T-helper 17 cell (primary cell): ENCODE measurements at regions not wholly inside any gene's neighbourhood (a gene's known extent, or its start where the extent isn't known, plus 50 kb on each side); places are given as distances from the start of the nearest gene placed in this dataset.

Source experiments
- ATAC-seq: fragments of 150-1000 bp; cut with Tn5 transposase; 2 replicates; pipeline ENCODE4 v1.10.0; 2021; ENCODE audit warnings: mild to moderate bottlenecking, moderate library complexity
- DNase-seq, 3 donors: peaks; one replicate each; pipeline versions ENCODE4 v3.0.0 to v3.0.0-alpha.2; 2020 to 2021
- H3K9me3 ChIP-seq: one replicate; pipeline ENCODE4 v1.7.0; 2013; ENCODE audit warnings: low read length, mild to moderate bottlenecking; ENCODE audit not compliant: control insufficient read depth, poor library complexity, severe bottlenecking
- H3K27ac Mint-ChIP-seq: one replicate; pipeline ENCODE4 v1.8.0; 2022; ENCODE audit warnings: mild to moderate bottlenecking, moderate library complexity, mixed read lengths
- H3K27me3 Mint-ChIP-seq: one replicate; pipeline ENCODE4 v1.8.0; 2022; ENCODE audit warnings: mixed read lengths
- H3K36me3 Mint-ChIP-seq: one replicate; pipeline ENCODE4 v1.8.0; 2022; ENCODE audit warnings: low read depth, mixed read lengths
- H3K4me1 Mint-ChIP-seq: one replicate; pipeline ENCODE4 v1.8.0; 2022; ENCODE audit warnings: mild to moderate bottlenecking, mixed read lengths
- H3K4me3 Mint-ChIP-seq: one replicate; pipeline ENCODE4 v1.8.0; 2022; ENCODE audit warnings: mild to moderate bottlenecking, moderate library complexity, mixed read lengths

- no peaks in the 10 kb centered on the region for H3K9me3 ChIP-seq
- no peak for DNase-seq
- Mint-ChIP-seq H3K4me3 (no peak overlapping the region), H3K27ac (no peak overlapping the region), H3K36me3 (no peaks in the 10 kb centered on the region), H3K4me1 (no peaks in the 10 kb centered on the region), H3K27me3 (no peaks in the 10 kb centered on the region)
- ATAC-seq: no peak
These were observed 83.2 kb upstream of the FAT1 start for GRCh38 chr4:186806679-186807421.

GRCh38 chr4:186807808-186808629 lies 84.4 kb upstream of the FAT1 start:
- no peaks in the 10 kb centered on the region for H3K4me1 Mint-ChIP-seq
- H3K9me3 ChIP-seq: no peaks in the 10 kb centered on the region
- H3K27me3 Mint-ChIP-seq: no peaks in the 10 kb centered on the region
- DNase-seq: no peak
- H3K36me3 Mint-ChIP-seq: no peaks in the 10 kb centered on the region
- no peak overlapping the region for H3K27ac Mint-ChIP-seq
- no peak overlapping the region for H3K4me3 Mint-ChIP-seq
- no peak for ATAC-seq

GRCh38 chr4:186808630-186809018 lies 85.0 kb upstream of the FAT1 start:
- H3K27me3 Mint-ChIP-seq: no peaks in the 10 kb centered on the region

GRCh38 chr4:186809070-186809469 lies 85.4 kb upstream of the FAT1 start:
- Mint-ChIP-seq H3K4me3 (no peak overlapping the region), H3K4me1 (no peaks in the 10 kb centered on the region), H3K27me3 (no peaks in the 10 kb centered on the region), H3K36me3 (no peaks in the 10 kb centered on the region), H3K27ac (no peak overlapping the region)
- ATAC-seq (no peak), DNase-seq (no peak)
- H3K9me3 ChIP-seq: no peaks in the 10 kb centered on the region

More at GRCh38 chr4:186808630-186809018, 85.0 kb upstream of the FAT1 start:
- Mint-ChIP-seq H3K36me3 (no peaks in the 10 kb centered on the region), H3K4me3 (no peak overlapping the region), H3K4me1 (no peaks in the 10 kb centered on the region), H3K27ac (no peak overlapping the region)
- DNase-seq (no peak), ATAC-seq (no peak)
- no peaks in the 10 kb centered on the region for H3K9me3 ChIP-seq

- Mint-ChIP-seq H3K4me3 (no peak overlapping the region), H3K4me1 (no peaks in the 10 kb centered on the region), H3K36me3 (no peaks in the 10 kb centered on the region), H3K27me3 (no peaks in the 10 kb centered on the region), H3K27ac (no peak overlapping the region)
- H3K9me3 ChIP-seq: no peaks in the 10 kb centered on the region
- DNase-seq: no peak
- ATAC-seq: no peak
These were observed 87.0 kb upstream of the FAT1 start for GRCh38 chr4:186810613-186811150.

- DNase-seq (no peak), ATAC-seq (no peak)
- Mint-ChIP-seq H3K27ac (no peak overlapping the region), H3K4me1 (no peaks in the 10 kb centered on the region), H3K27me3 (no peaks in the 10 kb centered on the region), H3K36me3 (no peaks in the 10 kb centered on the region), H3K4me3 (no peak overlapping the region)
- H3K9me3 ChIP-seq: no peaks in the 10 kb centered on the region
These were observed 88.9 kb upstream of the FAT1 start for GRCh38 chr4:186812592-186812991.

- Mint-ChIP-seq H3K4me3 (no peak overlapping the region), H3K27me3 (no peaks in the 10 kb centered on the region), H3K4me1 (no peaks in the 10 kb centered on the region), H3K27ac (no peak overlapping the region), H3K36me3 (no peaks in the 10 kb centered on the region)
- ATAC-seq (no peak), DNase-seq (no peak)
- H3K9me3 ChIP-seq: no peaks in the 10 kb centered on the region
These were observed 89.9 kb upstream of the FAT1 start for GRCh38 chr4:186813377-186814068.

- Mint-ChIP-seq H3K27ac (no peak overlapping the region), H3K27me3 (no peaks in the 10 kb centered on the region), H3K4me3 (no peak overlapping the region), H3K36me3 (no peaks in the 10 kb centered on the region), H3K4me1 (no peaks in the 10 kb centered on the region)
- H3K9me3 ChIP-seq: no peaks in the 10 kb centered on the region
- DNase-seq: no peak
- ATAC-seq: no peak
These were observed 90.9 kb upstream of the FAT1 start for GRCh38 chr4:186814535-186815070.

GRCh38 chr4:186819342-186820086 lies 95.9 kb upstream of the FAT1 start:
- no peak overlapping the region for H3K27ac Mint-ChIP-seq

GRCh38 chr4:186820391-186820891 lies 96.8 kb upstream of the FAT1 start:
- no peaks in the 10 kb centered on the region for H3K9me3 ChIP-seq
- no peak for DNase-seq
- no peaks in the 10 kb centered on the region for H3K4me1 Mint-ChIP-seq
- no peaks in the 10 kb centered on the region for H3K36me3 Mint-ChIP-seq
- no peak overlapping the region for H3K27ac Mint-ChIP-seq
- no peak overlapping the region for H3K4me3 Mint-ChIP-seq
- H3K27me3 Mint-ChIP-seq: no peaks in the 10 kb centered on the region
- ATAC-seq: no peak

More at GRCh38 chr4:186819342-186820086, 95.9 kb upstream of the FAT1 start:
- DNase-seq (no peak), ATAC-seq (no peak)
- Mint-ChIP-seq H3K4me1 (no peaks in the 10 kb centered on the region), H3K36me3 (no peaks in the 10 kb centered on the region), H3K27me3 (no peaks in the 10 kb centered on the region), H3K4me3 (no peak overlapping the region)
- H3K9me3 ChIP-seq: no peaks in the 10 kb centered on the region

- no peaks in the 10 kb centered on the region for H3K9me3 ChIP-seq
- H3K27ac Mint-ChIP-seq: no peak overlapping the region
- H3K4me1 Mint-ChIP-seq: no peaks in the 10 kb centered on the region
- H3K4me3 Mint-ChIP-seq: no peak overlapping the region
- no peaks in the 10 kb centered on the region for H3K36me3 Mint-ChIP-seq
- no peak for DNase-seq
- H3K27me3 Mint-ChIP-seq: no peaks in the 10 kb centered on the region
- no peak for ATAC-seq
These were observed 100.3 kb upstream of the FAT1 start for GRCh38 chr4:186823989-186824388.

- Mint-ChIP-seq H3K4me3 (no peak overlapping the region), H3K4me1 (no peaks in the 10 kb centered on the region), H3K36me3 (no peaks in the 10 kb centered on the region), H3K27ac (no peak overlapping the region), H3K27me3 (no peaks in the 10 kb centered on the region)
- DNase-seq (no peak), ATAC-seq (no peak)
- H3K9me3 ChIP-seq: no peaks in the 10 kb centered on the region
These were observed 101.4 kb upstream of the FAT1 start for GRCh38 chr4:186825069-186825468.
